NT2/D1 (cell line): ENCODE measurements at regions not wholly inside any gene's neighbourhood (a gene's known extent, or its start where the extent isn't known, plus 50 kb on each side); places are given as distances from the start of the nearest gene placed in this dataset.
A peak's percentile ranks its signal among the peaks of the same experiment; 100 is the strongest.
"Not testable (repeated sequence)": the region's sequence is repeated elsewhere in the genome, so short reads cannot be mapped to it uniquely, and the experiment has no call there.

Experiments used
- DNase-seq: peaks from one replicate; pipeline ENCODE4 v3.0.0-alpha.2; 2011; ENCODE audit warnings: low read depth, low spot score
- H3K27me3 ChIP-seq: 2 replicates; pipeline ENCODE4 v1.6.0; 2011; ENCODE audit warnings: mild to moderate bottlenecking; ENCODE audit not compliant: insufficient read length, insufficient read depth
- H3K36me3 ChIP-seq: 2 replicates; pipeline ENCODE4 v1.6.1; 2011; ENCODE audit warnings: mild to moderate bottlenecking, low read length, mixed read lengths; ENCODE audit not compliant: insufficient read depth, insufficient read length
- H3K4me1 ChIP-seq: 2 replicates; pipeline ENCODE4 v1.5.1; 2011; ENCODE audit not compliant: insufficient read depth, insufficient read length
- H3K4me3 ChIP-seq: 2 replicates; pipeline ENCODE4 v1.5.1; 2011; ENCODE audit warnings: low read depth; ENCODE audit not compliant: insufficient read length
- H3K9ac ChIP-seq: 2 replicates; pipeline ENCODE4 v1.6.0; 2011; ENCODE audit warnings: low read depth; ENCODE audit not compliant: insufficient read length
- H3K9me3 ChIP-seq: 2 replicates; pipeline ENCODE4 v1.5.1; 2011; ENCODE audit warnings: mild to moderate bottlenecking, low read length; ENCODE audit not compliant: insufficient read depth
- SUZ12 ChIP-seq: IDR thresholded peaks from 2 replicates; pipeline ENCODE4 v1.6.1; 2011; ENCODE audit not compliant: insufficient read length, insufficient read depth; ENCODE audit errors: extremely low read depth
- YY1 ChIP-seq: IDR thresholded peaks from 2 replicates; pipeline ENCODE4 v1.6.1; 2011; ENCODE audit not compliant: insufficient read length, insufficient read depth
- ZNF274 ChIP-seq: IDR thresholded peaks from 2 replicates; pipeline ENCODE4 v1.6.1; 2011; ENCODE audit warnings: mild to moderate bottlenecking, low read depth, low read length

GRCh38 chr4:188444500-188444899 is 305.3 kb downstream of the TRIML1 start:
- Histone ChIP-seq H3K27me3 (no peaks in the 10 kb centered on the region), H3K9ac (no peak overlapping the region), H3K9me3 (no peaks in the 10 kb centered on the region), H3K36me3 (no peaks in the 10 kb centered on the region), H3K4me1 (no peaks in the 10 kb centered on the region), H3K4me3 (no peak overlapping the region)
- no peak for DNase-seq
- TF ChIP-seq SUZ12 (no peak), YY1 (no peak), ZNF274 (no peak)

GRCh38 chr4:188448996-188449395 is 309.8 kb downstream of the TRIML1 start:
- not testable (repeated sequence) for DNase-seq, H3K4me1 ChIP-seq, H3K9ac ChIP-seq

GRCh38 chr4:188450571-188450970 is 311.3 kb downstream of the TRIML1 start:
- H3K36me3 ChIP-seq, result no peaks in the 10 kb centered on the region

More at GRCh38 chr4:188448996-188449395, 309.8 kb downstream of the TRIML1 start:
- not testable (repeated sequence) for H3K27me3 ChIP-seq, H3K4me3 ChIP-seq, H3K36me3 ChIP-seq, H3K9me3 ChIP-seq

GRCh38 chr4:188452097-188452496 is 312.9 kb downstream of the TRIML1 start:
- Histone ChIP-seq H3K4me1 (no peaks in the 10 kb centered on the region), H3K4me3 (no peak overlapping the region), H3K27me3 (no peaks in the 10 kb centered on the region), H3K9me3 (no peaks in the 10 kb centered on the region), H3K9ac (no peak overlapping the region), H3K36me3 (no peaks in the 10 kb centered on the region)
- DNase-seq, result peak; percentile 9
- no peak for TF ChIP-seq ZNF274
- no peak for TF ChIP-seq YY1
- no peak for TF ChIP-seq SUZ12

More at GRCh38 chr4:188450571-188450970, 311.3 kb downstream of the TRIML1 start:
- no peak overlapping the region for H3K9ac ChIP-seq
- H3K27me3 ChIP-seq, result no peaks in the 10 kb centered on the region
- H3K4me3 ChIP-seq, result no peak overlapping the region
- H3K9me3 ChIP-seq, result no peaks in the 10 kb centered on the region
- no peak for DNase-seq
- no peaks in the 10 kb centered on the region for H3K4me1 ChIP-seq
- TF ChIP-seq ZNF274 (no peak), YY1 (no peak), SUZ12 (no peak)

GRCh38 chr4:188454575-188454974 is 315.3 kb downstream of the TRIML1 start:
- Histone ChIP-seq H3K36me3 (no peaks in the 10 kb centered on the region), H3K9me3 (no peaks in the 10 kb centered on the region; the same call in 1 of the 2 replicates), H3K27me3 (no peaks in the 10 kb centered on the region), H3K9ac (no peak overlapping the region), H3K4me1 (no peaks in the 10 kb centered on the region), H3K4me3 (no peak overlapping the region)
- no peak for DNase-seq
- TF ChIP-seq ZNF274 (no peak), SUZ12 (no peak), YY1 (no peak)

- no peak overlapping the region for H3K4me3 ChIP-seq
These were observed 316.0 kb downstream of the TRIML1 start for GRCh38 chr4:188455062-188455752.

GRCh38 chr4:188459381-188459780 is 320.1 kb downstream of the TRIML1 start:
- no peaks in the 10 kb centered on the region for H3K4me1 ChIP-seq
- H3K27me3 ChIP-seq, result no peaks in the 10 kb centered on the region
- no peaks in the 10 kb centered on the region for H3K36me3 ChIP-seq
- H3K9ac ChIP-seq, result no peak overlapping the region
- H3K9me3 ChIP-seq, result peaks cover 8% of the 10 kb centered on the region
- H3K4me3 ChIP-seq, result no peak overlapping the region
- TF ChIP-seq SUZ12, result no peak
- TF ChIP-seq YY1, result no peak
- TF ChIP-seq ZNF274, result no peak
- DNase-seq, result no peak

More at GRCh38 chr4:188455062-188455752, 316.0 kb downstream of the TRIML1 start:
- DNase-seq, result no peak
- Histone ChIP-seq H3K9me3 (no peaks in the 10 kb centered on the region; the same call in 1 of the 2 replicates), H3K9ac (no peak overlapping the region), H3K27me3 (no peaks in the 10 kb centered on the region), H3K4me1 (no peaks in the 10 kb centered on the region), H3K36me3 (no peaks in the 10 kb centered on the region)
- TF ChIP-seq SUZ12 (no peak), ZNF274 (no peak), YY1 (no peak)

GRCh38 chr4:188463909-188464308 is 324.7 kb downstream of the TRIML1 start:
- Histone ChIP-seq H3K4me1 (no peaks in the 10 kb centered on the region), H3K4me3 (no peak overlapping the region), H3K27me3 (no peaks in the 10 kb centered on the region), H3K9me3 (peaks cover 8% of the 10 kb centered on the region), H3K9ac (no peak overlapping the region), H3K36me3 (no peaks in the 10 kb centered on the region)
- no peak for TF ChIP-seq SUZ12
- no peak for TF ChIP-seq ZNF274
- TF ChIP-seq YY1, result no peak
- no peak for DNase-seq
